ENCODE measurements at regions not wholly inside any gene's neighbourhood (a gene's known extent, or its start where the extent isn't known, plus 50 kb on each side); places are given as distances from the start of the nearest gene placed in this dataset.

GRCh38 chr6:93549868-93550267 is 130.5 kb upstream of the EPHA7 start:
- TF ChIP-seq CTCF (IDR thresholded peaks at IDR 0.05): no peak
- no peak for TF ChIP-seq EP300 (IDR thresholded peaks at IDR 0.05)

Measured in tibial nerve (tissue), 4 donors.